ENCODE measurements at regions not wholly inside any gene's neighbourhood (a gene's known extent, or its start where the extent isn't known, plus 50 kb on each side); places are given as distances from the start of the nearest gene placed in this dataset.

GRCh38 chr18:42447688-42448087 lies 492.7 kb downstream of the PIK3C3 start:
- no peak for TF ChIP-seq CTCF (IDR thresholded peaks at IDR 0.05; ENCODE audit: unreplicated experiment)
- DNase-seq = no peak
- no peak overlapping the region for H3K27ac Mint-ChIP-seq (ENCODE audit: unreplicated experiment)

GRCh38 chr18:42458226-42458625 lies 503.2 kb downstream of the PIK3C3 start:
- no peak for TF ChIP-seq CTCF (IDR thresholded peaks at IDR 0.05; ENCODE audit: unreplicated experiment)
- no peaks in the 10 kb centered on the region for H3K4me1 Mint-ChIP-seq (ENCODE audit: low read depth, unreplicated experiment)
- CTCF ChIA-PET = no interaction called here
- BruUV-seq (replicated peaks) = no TSS peak
- no peak overlapping the region for H3K27ac Mint-ChIP-seq (ENCODE audit: unreplicated experiment)
- H3K9me3 Mint-ChIP-seq (ENCODE audit: low read depth, unreplicated experiment) = peaks cover 18% of the 10 kb centered on the region
- no peaks in the 10 kb centered on the region for H3K36me3 Mint-ChIP-seq (ENCODE audit: insufficient read depth, unreplicated experiment)
- DNase-seq = no peak
- intact Hi-C loops (cut with micrococcal nuclease; ENCODE audit: unreplicated experiment) = no loop called here
- no peak overlapping the region for H3K4me3 Mint-ChIP-seq (ENCODE audit: low read depth, unreplicated experiment)
- no peaks in the 10 kb centered on the region for H3K27me3 Mint-ChIP-seq (ENCODE audit: unreplicated experiment)

More at GRCh38 chr18:42447688-42448087, 492.7 kb downstream of the PIK3C3 start:
- H3K4me3 Mint-ChIP-seq (ENCODE audit: low read depth, unreplicated experiment) = no peak overlapping the region
- no peaks in the 10 kb centered on the region for H3K4me1 Mint-ChIP-seq (ENCODE audit: low read depth, unreplicated experiment)
- BruUV-seq (replicated peaks) = no TSS peak
- H3K27me3 Mint-ChIP-seq (ENCODE audit: unreplicated experiment) = no peaks in the 10 kb centered on the region
- CTCF ChIA-PET = interaction anchor here (0.5 kb wide), 1 partner anchor 150 kb away, joined by 7 read pairs; no protein-coding TSS in a partner anchor
- intact Hi-C loops (cut with micrococcal nuclease; ENCODE audit: unreplicated experiment) = no loop called here
- peaks cover 34% of the 10 kb centered on the region for H3K9me3 Mint-ChIP-seq (ENCODE audit: low read depth, unreplicated experiment)
- no peaks in the 10 kb centered on the region for H3K36me3 Mint-ChIP-seq (ENCODE audit: insufficient read depth, unreplicated experiment)

GRCh38 chr18:42459873-42460272 lies 504.8 kb downstream of the PIK3C3 start:
- Mint-ChIP-seq H3K4me3 (ENCODE audit: low read depth, unreplicated experiment) (no peak overlapping the region), H3K9me3 (ENCODE audit: low read depth, unreplicated experiment) (peaks cover 12% of the 10 kb centered on the region), H3K36me3 (ENCODE audit: insufficient read depth, unreplicated experiment) (no peaks in the 10 kb centered on the region), H3K4me1 (ENCODE audit: low read depth, unreplicated experiment) (no peaks in the 10 kb centered on the region), H3K27ac (ENCODE audit: unreplicated experiment) (no peak overlapping the region), H3K27me3 (ENCODE audit: unreplicated experiment) (no peaks in the 10 kb centered on the region)
- intact Hi-C loops (cut with micrococcal nuclease; ENCODE audit: unreplicated experiment) = no loop called here
- no peak for DNase-seq
- CTCF ChIA-PET = no interaction called here
- no peak for TF ChIP-seq CTCF (IDR thresholded peaks at IDR 0.05; ENCODE audit: unreplicated experiment)
- no TSS peak for BruUV-seq (replicated peaks)

GRCh38 chr18:42471885-42472284 lies 516.9 kb downstream of the PIK3C3 start:
- Mint-ChIP-seq H3K4me3 (ENCODE audit: low read depth, unreplicated experiment) (no peak overlapping the region), H3K27me3 (ENCODE audit: unreplicated experiment) (no peaks in the 10 kb centered on the region), H3K36me3 (ENCODE audit: insufficient read depth, unreplicated experiment) (no peaks in the 10 kb centered on the region), H3K4me1 (ENCODE audit: low read depth, unreplicated experiment) (no peaks in the 10 kb centered on the region), H3K9me3 (ENCODE audit: low read depth, unreplicated experiment) (peaks cover 3% of the 10 kb centered on the region), H3K27ac (ENCODE audit: unreplicated experiment) (no peak overlapping the region)
- no peak for DNase-seq
- TF ChIP-seq CTCF (IDR thresholded peaks at IDR 0.05; ENCODE audit: unreplicated experiment) = no peak
- BruUV-seq (replicated peaks) = no TSS peak
- CTCF ChIA-PET = no interaction called here
- intact Hi-C loops (cut with micrococcal nuclease; ENCODE audit: unreplicated experiment) = no loop called here
